DND-41 (cell line): ENCODE measurements at regions not wholly inside any gene's neighbourhood (a gene's known extent, or its start where the extent isn't known, plus 50 kb on each side); places are given as distances from the start of the nearest gene placed in this dataset.

Source experiments
- CTCF ChIP-seq: IDR thresholded peaks from 2 replicates; pipeline ENCODE4 v1.5.1; 2012; ENCODE audit warnings: borderline replicate concordance, low read length, moderate library complexity, mild to moderate bottlenecking; ENCODE audit not compliant: poor library complexity, severe bottlenecking; ENCODE audit errors: extremely low read depth
- EZH2 ChIP-seq: IDR thresholded peaks from 3 replicates; pipeline ENCODE4 v1.6.1; 2012; ENCODE audit warnings: borderline replicate concordance, low read depth, mild to moderate bottlenecking, moderate library complexity, low read length, inconsistent platforms; ENCODE audit not compliant: severe bottlenecking

- TF ChIP-seq CTCF (no peak), EZH2 (no peak)
Observed at GRCh38 chr11:115745610-115746512, 241.6 kb upstream of the CADM1 start.
